Neural progenitor cell (in vitro differentiated cells): ENCODE measurements at regions not wholly inside any gene's neighbourhood (a gene's known extent, or its start where the extent isn't known, plus 50 kb on each side); places are given as distances from the start of the nearest gene placed in this dataset. TPM values are rescaled to one million over a fixed set of nuclear protein-coding genes. Genes with fewer than 3 reads are reported as not detected.

Experiments
- DNase-seq: peaks from one replicate; pipeline ENCODE4 v3.0.0-alpha.2; 2016; ENCODE audit warnings: low spot score
- H2AFZ ChIP-seq: fragments of 200-600 bp; sonication (generic); replicated peaks from 2 replicates; pipeline ENCODE4 v1.6.1; 2016; ENCODE audit warnings: antibody characterized with exemption
- H3F3A ChIP-seq: fragments of 200-600 bp; sonication (generic); 2 replicates; pipeline ENCODE4 v1.6.1; 2016; ENCODE audit warnings: antibody characterized with exemption, low read depth
- H3K27ac ChIP-seq: fragments of 200-600 bp; sonication (generic); 2 replicates; pipeline ENCODE4 v1.5.1; 2016; ENCODE audit warnings: mild to moderate bottlenecking
- H3K27me3 ChIP-seq: fragments of 200-600 bp; sonication (generic); 2 replicates; pipeline ENCODE4 v1.6.1; 2016; ENCODE audit warnings: mild to moderate bottlenecking, moderate library complexity
- H3K36me3 ChIP-seq: fragments of 200-600 bp; sonication (generic); 2 replicates; pipeline ENCODE4 v1.5.1; 2016
- H3K4me1 ChIP-seq: fragments of 200-600 bp; sonication (generic); 2 replicates; pipeline ENCODE4 v1.6.1; 2016; ENCODE audit warnings: mixed run types
- H3K4me2 ChIP-seq: fragments of 200-600 bp; sonication (generic); 2 replicates; pipeline ENCODE4 v1.6.1; 2016
- H3K4me3 ChIP-seq: fragments of 200-600 bp; sonication (generic); 2 replicates; pipeline ENCODE4 v1.5.1; 2016
- H3K79me2 ChIP-seq: fragments of 200-600 bp; sonication (generic); 2 replicates; pipeline ENCODE4 v1.6.1; 2016; ENCODE audit warnings: low read depth
- H3K9ac ChIP-seq: fragments of 200-600 bp; sonication (generic); 2 replicates; pipeline ENCODE4 v1.6.1; 2016
- H3K9me3 ChIP-seq: fragments of 200-600 bp; sonication (generic); 2 replicates; pipeline ENCODE4 v1.5.1; 2016; ENCODE audit warnings: low read depth
- H4K20me1 ChIP-seq: fragments of 200-600 bp; sonication (generic); 2 replicates; pipeline ENCODE4 v1.6.1; 2016; ENCODE audit warnings: low read depth
- H3K27ac Mint-ChIP-seq: 3 replicates; pipeline ENCODE4 v1.8.0; 2021; ENCODE audit warnings: mixed read lengths
- H3K27me3 Mint-ChIP-seq: 2 replicates; pipeline ENCODE4 v1.8.0; 2022; ENCODE audit warnings: low read depth, mild to moderate bottlenecking, inconsistent platforms, moderate library complexity, mixed read lengths; ENCODE audit not compliant: insufficient read depth
- H3K36me3 Mint-ChIP-seq: 3 replicates; pipeline ENCODE4 v1.8.0; 2021; ENCODE audit warnings: mixed read lengths
- H3K4me1 Mint-ChIP-seq: 3 replicates; pipeline ENCODE4 v1.8.0; 2021; ENCODE audit warnings: mixed read lengths
- H3K4me3 Mint-ChIP-seq: 3 replicates; pipeline ENCODE4 v1.8.0; 2021; ENCODE audit warnings: mild to moderate bottlenecking, moderate library complexity, mixed read lengths
- H3K9me3 Mint-ChIP-seq: 3 replicates; pipeline ENCODE4 v1.8.0; 2020; ENCODE audit warnings: mixed read lengths
- EZH2 ChIP-seq: fragments of 200-600 bp; sonication (generic); IDR thresholded peaks from 2 replicates; pipeline ENCODE4 v1.6.1; 2017; ENCODE audit warnings: antibody characterized with exemption, mild to moderate bottlenecking, moderate library complexity
- EZH2phosphoT487 ChIP-seq: fragments of 200-600 bp; sonication (generic); IDR thresholded peaks from 2 replicates; pipeline ENCODE4 v1.6.1; 2017; ENCODE audit warnings: antibody characterized with exemption
- small RNA-seq: library from RNA; depleted of rRNA; stranded (forward); fragments of <200 nt; gene quantifications from one replicate; pipeline ENCODE3, GENCODE V24; 2015
- TF ChIP-seq, protein P1 (sequence below): fragments of 200-600 bp; sonication (generic); IDR thresholded peaks from 2 replicates; pipeline ENCODE4 v1.5.1; 2017; ENCODE audit warnings: antibody characterized with exemption, mild to moderate bottlenecking

DNA sequence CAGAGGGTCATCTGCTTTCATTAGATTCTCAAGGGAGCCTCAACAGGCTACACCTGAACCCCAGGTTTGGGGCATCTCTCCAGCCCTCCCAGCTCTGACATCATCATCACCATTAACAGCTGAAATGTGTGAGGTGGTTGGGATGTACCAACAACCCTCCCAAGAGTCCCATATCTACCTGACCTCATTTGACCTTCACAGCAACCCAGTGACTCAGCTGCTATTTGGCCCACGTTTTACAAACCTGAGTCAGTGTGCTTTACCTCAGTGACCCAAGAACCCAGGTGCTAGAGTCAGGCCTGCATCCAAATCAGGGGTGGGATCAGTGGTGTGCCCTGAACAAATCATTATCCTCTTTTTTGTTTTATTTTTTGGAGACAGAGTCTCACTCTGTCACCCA lies 53.3 kb upstream of the TINAGL1 start:
- H3K27ac ChIP-seq = no peak overlapping the region
- H3K36me3 Mint-ChIP-seq = no peaks in the 10 kb centered on the region
- H3K4me3 ChIP-seq = no peak overlapping the region
- H3K9me3 ChIP-seq = no peaks in the 10 kb centered on the region
- no peak for DNase-seq
- no peak overlapping the region for H2AFZ ChIP-seq
- H3F3A ChIP-seq = no peaks in the 10 kb centered on the region
- no peaks in the 10 kb centered on the region for H4K20me1 ChIP-seq
- no peak overlapping the region for H3K4me2 ChIP-seq
- peaks cover 3% of the 10 kb centered on the region for H3K27me3 Mint-ChIP-seq
- H3K79me2 ChIP-seq = no peaks in the 10 kb centered on the region
- no peaks in the 10 kb centered on the region for H3K4me1 ChIP-seq
- H3K27ac Mint-ChIP-seq = no peak overlapping the region
- no peaks in the 10 kb centered on the region for H3K9me3 Mint-ChIP-seq
- H3K9ac ChIP-seq = no peak overlapping the region
- no peaks in the 10 kb centered on the region for H3K4me1 Mint-ChIP-seq
- no peak overlapping the region for H3K4me3 Mint-ChIP-seq
- TF ChIP-seq EZH2 (no peak), EZH2phosphoT487 (no peak)
- TF ChIP-seq, protein P1, sequence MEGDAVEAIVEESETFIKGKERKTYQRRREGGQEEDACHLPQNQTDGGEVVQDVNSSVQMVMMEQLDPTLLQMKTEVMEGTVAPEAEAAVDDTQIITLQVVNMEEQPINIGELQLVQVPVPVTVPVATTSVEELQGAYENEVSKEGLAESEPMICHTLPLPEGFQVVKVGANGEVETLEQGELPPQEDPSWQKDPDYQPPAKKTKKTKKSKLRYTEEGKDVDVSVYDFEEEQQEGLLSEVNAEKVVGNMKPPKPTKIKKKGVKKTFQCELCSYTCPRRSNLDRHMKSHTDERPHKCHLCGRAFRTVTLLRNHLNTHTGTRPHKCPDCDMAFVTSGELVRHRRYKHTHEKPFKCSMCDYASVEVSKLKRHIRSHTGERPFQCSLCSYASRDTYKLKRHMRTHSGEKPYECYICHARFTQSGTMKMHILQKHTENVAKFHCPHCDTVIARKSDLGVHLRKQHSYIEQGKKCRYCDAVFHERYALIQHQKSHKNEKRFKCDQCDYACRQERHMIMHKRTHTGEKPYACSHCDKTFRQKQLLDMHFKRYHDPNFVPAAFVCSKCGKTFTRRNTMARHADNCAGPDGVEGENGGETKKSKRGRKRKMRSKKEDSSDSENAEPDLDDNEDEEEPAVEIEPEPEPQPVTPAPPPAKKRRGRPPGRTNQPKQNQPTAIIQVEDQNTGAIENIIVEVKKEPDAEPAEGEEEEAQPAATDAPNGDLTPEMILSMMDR = no peak
- no peaks in the 10 kb centered on the region for H3K36me3 ChIP-seq
- no peaks in the 10 kb centered on the region for H3K27me3 ChIP-seq

DNA sequence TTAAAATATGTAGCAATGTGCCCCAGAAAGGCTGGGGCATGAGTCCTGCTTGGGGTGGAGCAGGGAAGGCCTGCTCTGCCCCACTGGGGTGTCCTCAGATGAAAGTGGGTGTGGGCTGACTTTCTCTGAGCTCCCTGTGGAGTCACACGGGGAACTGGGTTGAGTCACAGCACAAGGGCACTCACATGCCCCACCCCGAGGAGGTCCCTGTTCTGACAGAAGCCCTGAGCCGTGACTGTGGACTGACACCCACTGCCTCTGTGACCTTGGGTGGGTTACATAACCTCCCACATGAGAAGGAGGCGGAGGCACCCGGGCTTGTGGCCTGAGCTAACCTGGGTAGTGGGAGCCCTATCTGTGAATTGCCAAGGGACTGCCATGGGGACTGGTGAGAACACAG lies 52.5 kb upstream of the TINAGL1 start:
- no peaks in the 10 kb centered on the region for H3F3A ChIP-seq
- H4K20me1 ChIP-seq = no peaks in the 10 kb centered on the region
- no peak for DNase-seq
- H3K4me3 ChIP-seq = no peak overlapping the region
- H3K79me2 ChIP-seq = no peaks in the 10 kb centered on the region
- H3K4me1 ChIP-seq = no peaks in the 10 kb centered on the region
- H3K36me3 ChIP-seq = no peaks in the 10 kb centered on the region
- TF ChIP-seq EZH2 = no peak
- TF ChIP-seq, protein P1 = no peak
- TF ChIP-seq EZH2phosphoT487 = no peak
- no peaks in the 10 kb centered on the region for H3K9me3 Mint-ChIP-seq
- no peak overlapping the region for H3K4me2 ChIP-seq
- no peak overlapping the region for H3K9ac ChIP-seq
- no peak overlapping the region for H3K27ac Mint-ChIP-seq
- H3K9me3 ChIP-seq = no peaks in the 10 kb centered on the region
- no peaks in the 10 kb centered on the region for H3K4me1 Mint-ChIP-seq
- no peak overlapping the region for H2AFZ ChIP-seq
- H3K27ac ChIP-seq = no peak overlapping the region
- H3K27me3 ChIP-seq = no peaks in the 10 kb centered on the region
- H3K4me3 Mint-ChIP-seq = no peak overlapping the region
- no peaks in the 10 kb centered on the region for H3K36me3 Mint-ChIP-seq
- H3K27me3 Mint-ChIP-seq = peaks cover 3% of the 10 kb centered on the region

DNA sequence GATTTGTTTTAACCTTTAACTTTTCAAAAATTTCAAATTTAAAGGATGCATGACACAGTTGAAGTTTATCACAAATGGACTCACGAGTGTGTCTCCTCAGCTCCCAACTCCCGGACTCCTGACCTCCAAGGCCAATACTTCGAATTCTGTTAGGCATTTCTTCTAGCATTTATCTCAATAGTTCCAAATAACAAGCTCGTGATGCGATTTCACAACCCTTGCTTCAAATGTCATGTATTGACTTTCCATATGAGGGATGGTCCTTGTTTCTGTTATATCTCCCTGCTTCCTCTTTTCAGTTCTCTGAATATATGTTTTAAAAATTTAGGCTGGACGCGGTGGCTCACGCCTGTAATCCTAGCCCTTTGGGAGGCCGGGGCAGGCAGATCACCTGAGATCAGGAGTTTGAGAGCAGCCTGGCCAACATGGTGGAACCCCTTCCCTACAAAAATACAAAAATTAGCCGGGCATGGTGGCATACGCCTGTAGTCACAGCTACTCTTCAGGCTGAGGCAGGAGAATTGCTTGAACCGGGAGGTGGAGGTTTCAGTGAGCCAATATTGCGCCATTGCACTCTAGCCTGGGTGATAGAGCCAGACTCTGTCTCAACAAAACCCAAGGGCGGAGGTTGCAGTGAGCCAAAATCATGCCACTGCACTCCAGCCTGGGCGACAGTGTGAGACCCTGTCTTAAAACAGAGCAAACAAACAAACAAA lies 52.0 kb upstream of the TINAGL1 start:
- H3K4me1 ChIP-seq = no peaks in the 10 kb centered on the region
- no peaks in the 10 kb centered on the region for H3K36me3 Mint-ChIP-seq
- H3K4me1 Mint-ChIP-seq = no peaks in the 10 kb centered on the region
- H3K4me3 Mint-ChIP-seq = no peak overlapping the region
- no peaks in the 10 kb centered on the region for H3K79me2 ChIP-seq
- H3K27me3 ChIP-seq = no peaks in the 10 kb centered on the region
- H3K27ac ChIP-seq = no peak overlapping the region
- peaks cover 3% of the 10 kb centered on the region for H3K27me3 Mint-ChIP-seq
- TF ChIP-seq EZH2 (no peak), EZH2phosphoT487 (no peak)
- TF ChIP-seq, protein P1 = no peak
- H3K9me3 Mint-ChIP-seq = no peaks in the 10 kb centered on the region
- no peaks in the 10 kb centered on the region for H3K9me3 ChIP-seq
- no peak overlapping the region for H3K9ac ChIP-seq
- no peak overlapping the region for H3K4me3 ChIP-seq
- DNase-seq = no peak
- no peaks in the 10 kb centered on the region for H4K20me1 ChIP-seq
- no peak overlapping the region for H3K4me2 ChIP-seq
- H2AFZ ChIP-seq = no peak overlapping the region
- no peaks in the 10 kb centered on the region for H3K36me3 ChIP-seq
- H3K27ac Mint-ChIP-seq = no peak overlapping the region
- no peaks in the 10 kb centered on the region for H3F3A ChIP-seq

Small RNAs in the stretch of these regions (small RNA-seq; reads per million reads assigned to genes)
- gene RF00019 = not detected
- gene RNU6-40P = not detected
